Esophagus squamous epithelium (tissue), 5 donors: ENCODE measurements at regions not wholly inside any gene's neighbourhood (a gene's known extent, or its start where the extent isn't known, plus 50 kb on each side); places are given as distances from the start of the nearest gene placed in this dataset.

Experiments
- DNase-seq: peaks from one replicate; lab custom pipeline; 2025; lab: John Stamatoyannopoulos, UW
- H3K27ac ChIP-seq, 4 donors: fragments of 200-600 bp; sonication (generic); one replicate each; pipeline ENCODE4 v1.5.1; 2016 to 2019; ENCODE audit warnings: mild to moderate bottlenecking in 1 of 4
- H3K27me3 ChIP-seq, 4 donors: fragments of 200-600 bp; sonication (generic); 1 replicate in 3 of 4; 2 replicates in 1 of 4; pipeline versions ENCODE4 v1.5.1 to v1.6.0; 2017 to 2021; ENCODE audit warnings: antibody characterized with exemption in 1 of 4
- H3K36me3 ChIP-seq, 3 donors: fragments of 200-600 bp; sonication (generic); one replicate each; pipeline ENCODE4 v1.5.1; 2016 to 2019
- H3K4me1 ChIP-seq, 3 donors: fragments of 200-600 bp; sonication (generic); one replicate each; pipeline ENCODE4 v1.5.1; 2017 to 2019
- H3K4me3 ChIP-seq, 4 donors: fragments of 200-600 bp; sonication (generic); 1 replicate in 3 of 4; 2 replicates in 1 of 4; pipeline ENCODE4 v1.5.1; 2016 to 2019; ENCODE audit warnings: mild to moderate bottlenecking in 2 of 4, moderate library complexity in 1 of 4
- H3K9me3 ChIP-seq, 3 donors: fragments of 200-600 bp; sonication (generic); one replicate each; pipeline ENCODE4 v1.5.1; 2016 to 2019
- CTCF ChIP-seq, 6 experiments: fragments of 450-650 bp in 4 of 6; fragments of 200-600 bp in 2 of 6; sonication (generic) in 2 of 6; IDR thresholded peaks; one replicate each; pipeline ENCODE4 v1.5.1; 2016 to 2019; ENCODE audit warnings: antibody characterized with exemption in 6 of 6, mild to moderate bottlenecking in 4 of 6, moderate library complexity in 4 of 6
- POLR2A ChIP-seq, 4 donors: fragments of 450-650 bp; IDR thresholded peaks; one replicate each; pipeline ENCODE4 v1.6.1; 2017; ENCODE audit warnings: antibody characterized with exemption in 4 of 4, mild to moderate bottlenecking in 4 of 4, moderate library complexity in 3 of 4
- WGBS, 2 donors: methylation state at CpG; one replicate each; pipeline ENCODE4 v1.1.5; 2018; 5-methylcytosine and 5-hydroxymethylcytosine counted together
- intact Hi-C: fragments of 100-400 bp; cut with DNase I; formaldehyde crosslinking; loops from one replicate; pipeline ENCODE4 v1.15.0; 2022
- donor health status: DM: yes; HTN: yes; CAD: no.

GRCh38 chr13:55345224-55345623 lies 1795.5 kb upstream of the PRR20A start:
- Histone ChIP-seq H3K27ac (no peak overlapping the region), H3K4me1 (no peaks in the 10 kb centered on the region), H3K27me3 (no peaks in the 10 kb centered on the region), H3K4me3 (no peak overlapping the region), H3K36me3 (no peaks in the 10 kb centered on the region), H3K9me3 (no peaks in the 10 kb centered on the region)
- no peak for DNase-seq
- TF ChIP-seq POLR2A (IDR thresholded peaks at IDR 0.05) (no peak), CTCF (IDR thresholded peaks at IDR 0.05) (no peak)
- WGBS, 2 donors = 75% methylated on average over 4 of the region's 4 CpGs
- intact Hi-C loops = no loop called here

GRCh38 chr13:55347528-55347927 lies 1793.2 kb upstream of the PRR20A start:
- intact Hi-C loops = no loop called here
- H3K27ac ChIP-seq = no peak overlapping the region
- no peak for DNase-seq
- H3K4me3 ChIP-seq = no peak overlapping the region
- TF ChIP-seq POLR2A (IDR thresholded peaks at IDR 0.05) (no peak), CTCF (IDR thresholded peaks at IDR 0.05) (no peak)
- H3K9me3 ChIP-seq = no peaks in the 10 kb centered on the region
- no peaks in the 10 kb centered on the region for H3K27me3 ChIP-seq
- no peaks in the 10 kb centered on the region for H3K36me3 ChIP-seq
- 89 to 90% methylated on average over 3 of the region's 3 CpGs for WGBS, 2 donors
- H3K4me1 ChIP-seq = no peaks in the 10 kb centered on the region

GRCh38 chr13:55359067-55359466 lies 1781.7 kb upstream of the PRR20A start:
- Histone ChIP-seq H3K27ac (no peak overlapping the region), H3K27me3 (no peaks in the 10 kb centered on the region), H3K4me3 (no peak overlapping the region), H3K36me3 (no peaks in the 10 kb centered on the region), H3K9me3 (no peaks in the 10 kb centered on the region), H3K4me1 (no peaks in the 10 kb centered on the region)
- no peak for TF ChIP-seq POLR2A (IDR thresholded peaks at IDR 0.05)
- TF ChIP-seq CTCF (IDR thresholded peaks at IDR 0.05) = no peak
- intact Hi-C loops = no loop called here
- DNase-seq = no peak
- 69 to 76% methylated on average over 1 of the region's 1 CpG for WGBS, 2 donors

GRCh38 chr13:55361141-55361540 lies 1779.6 kb upstream of the PRR20A start:
- no peak overlapping the region for H3K4me3 ChIP-seq
- H3K27ac ChIP-seq = no peak overlapping the region
- no peaks in the 10 kb centered on the region for H3K36me3 ChIP-seq
- no peaks in the 10 kb centered on the region for H3K27me3 ChIP-seq
- TF ChIP-seq POLR2A (IDR thresholded peaks at IDR 0.05) (no peak), CTCF (IDR thresholded peaks at IDR 0.05) (no peak)
- DNase-seq = no peak
- no peaks in the 10 kb centered on the region for H3K4me1 ChIP-seq
- intact Hi-C loops = no loop called here
- no peaks in the 10 kb centered on the region for H3K9me3 ChIP-seq

GRCh38 chr13:55366676-55367075 lies 1774.0 kb upstream of the PRR20A start:
- no peaks in the 10 kb centered on the region for H3K9me3 ChIP-seq
- intact Hi-C loops = no loop called here
- H3K36me3 ChIP-seq = no peaks in the 10 kb centered on the region
- DNase-seq = no peak
- WGBS, 2 donors = 18 to 19% methylated on average over 3 of the region's 3 CpGs
- H3K27me3 ChIP-seq = no peaks in the 10 kb centered on the region
- H3K4me1 ChIP-seq = no peaks in the 10 kb centered on the region
- no peak overlapping the region for H3K27ac ChIP-seq
- H3K4me3 ChIP-seq = no peak overlapping the region
- TF ChIP-seq CTCF (IDR thresholded peaks at IDR 0.05) = no peak
